Right lobe of liver (tissue), 6 donors: ENCODE measurements at regions not wholly inside any gene's neighbourhood (a gene's known extent, or its start where the extent isn't known, plus 50 kb on each side); places are given as distances from the start of the nearest gene placed in this dataset.
"Not testable (repeated sequence)": the region's sequence is repeated elsewhere in the genome, so short reads cannot be mapped to it uniquely, and the experiment has no call there.

Experiments used
- ATAC-seq, 4 donors: fragments of 200-7000 bp; cut with Tn5 transposase; one replicate each; pipeline ENCODE4 v1.9.1; 2020; ENCODE audit warnings: mild to moderate bottlenecking in 4 of 4, moderate library complexity in 4 of 4
- DNase-seq, 3 donors: peaks; one replicate each; pipeline ENCODE4 v3.0.0-alpha.2; 2020
- H3K27ac ChIP-seq, 3 donors: fragments of 200-600 bp; one replicate each; pipeline ENCODE4 v1.8.0; 2022
- H3K27me3 ChIP-seq, 2 donors: fragments of 200-600 bp; one replicate each; pipeline ENCODE4 v1.8.0; 2022
- H3K36me3 ChIP-seq, 4 donors: fragments of 200-600 bp; sonication (generic) in 1 of 4; one replicate each; pipeline versions ENCODE4 v1.5.1 to v1.8.0; 2017 to 2022; ENCODE audit warnings: control low read depth in 1 of 4
- H3K4me1 ChIP-seq, 4 donors: fragments of 200-600 bp; sonication (generic) in 1 of 4; one replicate each; pipeline versions ENCODE4 v1.5.1 to v1.8.0; 2017 to 2022; ENCODE audit warnings: control low read depth in 1 of 4
- H3K4me3 ChIP-seq, 3 donors: fragments of 200-600 bp; one replicate each; pipeline ENCODE4 v1.8.0; 2022
- H3K9me3 ChIP-seq, 4 donors: fragments of 200-600 bp; sonication (generic) in 1 of 4; one replicate each; pipeline versions ENCODE4 v1.5.1 to v1.8.0; 2017 to 2022; ENCODE audit warnings: control low read depth in 1 of 4
- CTCF ChIP-seq, 4 donors: fragments of 200-600 bp in 3 of 4; fragments of 450-650 bp in 1 of 4; IDR thresholded peaks; one replicate each; pipeline versions ENCODE4 v1.5.1 to v1.8.0; 2016 to 2022; ENCODE audit warnings: antibody characterized with exemption in 4 of 4, mild to moderate bottlenecking in 2 of 4
- POLR2A ChIP-seq: fragments of 450-650 bp; IDR thresholded peaks from one replicate; pipeline ENCODE4 v1.6.1; 2017; ENCODE audit warnings: antibody characterized with exemption, mild to moderate bottlenecking
- WGBS: methylation state at CpG from one replicate; pipeline ENCODE4 v1.1.6; 2018; ENCODE audit warnings: low coverage, low lambda C conversion rate; ENCODE audit not compliant: insufficient coverage; ENCODE audit errors: missing lambda C conversion rate; 5-methylcytosine and 5-hydroxymethylcytosine counted together
- intact Hi-C, 2 donors: fragments of 100-400 bp; cut with DNase I; formaldehyde crosslinking; loops; one replicate each; pipeline versions ENCODE4 v1.11.2 to v1.14.1; 2022
- donor health status: DM: no; HTN: yes; CAD: no.
- donor health status: DM: no; HTN: no; CAD: no.
- donor health status: DM: no; HTN: no; CAD: no.
- donor health status: DM: no; HTN: yes; CAD: no.
- donor health status: DM: no; HTN: yes; CAD: no.

- Histone ChIP-seq H3K27ac (no peak overlapping the region), H3K27me3 (no peaks in the 10 kb centered on the region), H3K4me1 (no peaks in the 10 kb centered on the region), H3K36me3 (no peaks in the 10 kb centered on the region), H3K9me3 (no peaks in the 10 kb centered on the region), H3K4me3 (no peak overlapping the region)
- TF ChIP-seq CTCF (IDR thresholded peaks at IDR 0.05): no peak
- 43% methylated on average over 1 of the region's 1 CpG for WGBS
- ATAC-seq (no peak), DNase-seq (no peak)
- intact Hi-C loops: no loop called here
Observed at GRCh38 chr7:104074529-104074928, 85.1 kb upstream of the RELN start.

GRCh38 chr7:104071641-104072040 lies 82.2 kb upstream of the RELN start:
- no CpG with 5 or more reads among the region's 25 CpGs for WGBS
- H3K4me1 ChIP-seq, ATAC-seq, H3K27me3 ChIP-seq, H3K9me3 ChIP-seq, H3K36me3 ChIP-seq, H3K27ac ChIP-seq, DNase-seq, H3K4me3 ChIP-seq, intact Hi-C loops: not testable (repeated sequence)

GRCh38 chr7:104065491-104065890 lies 76.0 kb upstream of the RELN start:
- Histone ChIP-seq H3K4me3 (no peak overlapping the region), H3K9me3 (no peaks in the 10 kb centered on the region), H3K27ac (no peak overlapping the region), H3K4me1 (peaks cover 0 to 15% (median 6%) of the 10 kb centered on the region in 4 donors), H3K36me3 (no peaks in the 10 kb centered on the region), H3K27me3 (no peaks in the 10 kb centered on the region)
- intact Hi-C loops: no loop called here
- TF ChIP-seq POLR2A (no peak), CTCF (IDR thresholded peaks at IDR 0.05) (no peak)
- no peak for DNase-seq
- peak in 1 of 4 donors; percentile 14 for ATAC-seq

- ATAC-seq (peak in 2 of 4 donors; percentile 35 to 77), DNase-seq (no peak)
- H3K36me3 ChIP-seq: no peaks in the 10 kb centered on the region
- intact Hi-C loops: no loop called here
- no peak overlapping the region for H3K4me3 ChIP-seq
- H3K27me3 ChIP-seq: no peaks in the 10 kb centered on the region
- WGBS: 19% methylated on average over 1 of the region's 1 CpG
- H3K27ac ChIP-seq: no peak overlapping the region
- no peak for TF ChIP-seq POLR2A
- no peak for TF ChIP-seq CTCF (IDR thresholded peaks at IDR 0.05)
- no peaks in the 10 kb centered on the region for H3K9me3 ChIP-seq
- peaks cover 0 to 15% (median 6%) of the 10 kb centered on the region in 4 donors for H3K4me1 ChIP-seq
Observed at GRCh38 chr7:104064969-104065387, 75.5 kb upstream of the RELN start.

- H3K36me3 ChIP-seq, H3K27ac ChIP-seq, intact Hi-C loops, H3K4me3 ChIP-seq, ATAC-seq, H3K27me3 ChIP-seq, H3K9me3 ChIP-seq, DNase-seq: not testable (repeated sequence)
- H3K4me1 ChIP-seq: peaks cover 0 to 15% (median 6%) of the 10 kb centered on the region in 4 donors
- 50% methylated on average over 2 of the region's 2 CpGs for WGBS
Observed at GRCh38 chr7:104063797-104064196, 74.3 kb upstream of the RELN start.

GRCh38 chr7:104061652-104062051 lies 72.2 kb upstream of the RELN start:
- Histone ChIP-seq H3K4me3 (no peak overlapping the region), H3K4me1 (peaks cover 0 to 15% (median 6%) of the 10 kb centered on the region in 4 donors), H3K9me3 (no peaks in the 10 kb centered on the region), H3K36me3 (no peaks in the 10 kb centered on the region), H3K27me3 (no peaks in the 10 kb centered on the region), H3K27ac (no peak overlapping the region)
- no peak for TF ChIP-seq CTCF (IDR thresholded peaks at IDR 0.05)
- TF ChIP-seq POLR2A: no peak
- ATAC-seq (no peak), DNase-seq (no peak)
- intact Hi-C loops: no loop called here

- intact Hi-C loops, H3K4me3 ChIP-seq, H3K36me3 ChIP-seq: not testable (repeated sequence)
Observed at GRCh38 chr7:104059837-104060236, 70.4 kb upstream of the RELN start.

More at GRCh38 chr7:104059837-104060236, 70.4 kb upstream of the RELN start:
- not testable (repeated sequence) for H3K9me3 ChIP-seq, H3K27me3 ChIP-seq, H3K4me1 ChIP-seq, ATAC-seq, H3K27ac ChIP-seq, DNase-seq
- 70% methylated on average over 6 of the region's 8 CpGs for WGBS
